Hematopoietic multipotent progenitor cell (in vitro differentiated cells): ENCODE measurements at regions not wholly inside any gene's neighbourhood (a gene's known extent, or its start where the extent isn't known, plus 50 kb on each side); places are given as distances from the start of the nearest gene placed in this dataset.

Experiments
- DNase-seq, 3 donors: peaks; one replicate each; pipeline ENCODE4 v3.0.0-alpha.2; 2011 to 2015; ENCODE audit warnings: low read depth in 2 of 3, low spot score in 2 of 3

DNA sequence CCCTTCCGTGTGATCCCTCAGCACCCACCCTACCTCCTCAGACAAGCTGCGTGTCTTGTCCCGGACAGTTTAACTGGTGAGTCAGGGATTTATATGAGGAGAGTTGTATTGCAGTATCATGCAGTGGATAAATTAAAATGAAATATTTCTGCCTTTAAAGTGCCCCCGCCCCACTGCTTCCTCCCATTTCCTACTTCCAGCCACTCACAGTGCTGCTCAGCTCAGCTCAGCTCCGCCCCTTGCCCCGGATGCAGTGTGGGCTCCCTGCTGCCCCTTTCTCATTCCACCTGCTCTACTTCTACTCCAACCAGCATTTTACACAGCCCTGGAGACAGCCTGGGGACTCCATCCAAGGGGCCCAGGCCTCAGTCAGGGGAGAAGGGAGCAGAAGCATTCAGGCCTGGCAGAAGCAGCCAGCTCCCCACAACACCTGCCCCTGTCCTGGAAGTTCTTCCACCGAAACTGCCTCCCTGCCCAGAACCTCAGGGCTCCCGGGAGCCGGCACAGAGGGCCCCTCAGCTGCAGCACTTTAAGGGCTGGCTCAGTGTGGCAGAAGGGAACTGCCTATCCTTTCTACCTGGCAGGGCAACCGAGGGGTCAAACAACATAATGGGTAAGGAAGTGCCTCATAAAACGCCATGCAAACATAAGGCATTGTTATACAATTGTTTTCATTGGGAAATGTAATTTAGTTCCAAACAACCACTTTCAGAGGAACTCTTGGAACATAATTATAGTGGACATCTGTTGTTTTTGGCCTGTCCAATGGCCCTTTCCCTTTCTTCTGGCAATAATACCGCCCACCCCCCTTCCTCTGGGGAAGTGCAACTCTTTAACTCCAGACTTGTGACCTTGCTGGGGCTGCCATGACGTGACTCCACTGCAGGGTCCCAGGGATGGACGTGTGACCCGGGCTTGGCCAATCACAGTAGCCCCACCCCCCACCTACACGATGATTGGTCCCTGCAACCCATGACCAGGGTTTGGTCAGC, 102.3 kb downstream of the LIPG start:
- no peak for DNase-seq

- no peak for DNase-seq
Measured at GRCh38 chr18:49662506-49662905, 100.6 kb downstream of the LIPG start.

- no peak for DNase-seq
Measured at GRCh38 chr18:49658823-49659404, 97.1 kb downstream of the LIPG start.

DNA sequence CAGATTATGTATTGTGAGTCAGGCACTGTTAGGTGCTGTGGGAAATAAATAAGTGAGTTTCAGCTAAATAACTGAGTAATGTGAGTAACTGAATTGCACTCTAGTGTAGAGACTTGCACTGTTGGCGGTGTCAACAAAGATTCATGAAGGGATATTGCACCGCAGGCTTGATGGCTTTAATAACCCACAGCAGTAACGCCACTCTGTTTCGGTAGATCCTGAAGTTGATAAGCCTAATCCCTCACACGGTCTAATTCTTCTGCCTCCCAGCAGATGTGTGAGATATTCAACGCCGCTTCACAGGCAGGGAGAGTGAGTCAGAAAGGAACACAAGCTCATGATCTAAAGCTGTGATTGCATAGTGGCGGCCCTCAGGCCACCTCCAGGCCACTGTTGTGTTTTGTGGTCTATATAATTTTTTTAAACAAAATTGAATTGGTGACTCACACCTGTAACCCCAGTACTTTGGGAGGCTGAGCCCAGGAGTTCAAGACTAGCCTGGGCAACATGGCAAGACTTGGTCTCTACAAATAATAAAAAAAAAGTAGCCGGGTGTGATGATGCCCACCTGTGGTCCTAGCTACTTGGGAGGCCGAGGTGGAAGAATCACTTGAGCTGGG, 94.3 kb downstream of the LIPG start:
- no peak for DNase-seq

DNA sequence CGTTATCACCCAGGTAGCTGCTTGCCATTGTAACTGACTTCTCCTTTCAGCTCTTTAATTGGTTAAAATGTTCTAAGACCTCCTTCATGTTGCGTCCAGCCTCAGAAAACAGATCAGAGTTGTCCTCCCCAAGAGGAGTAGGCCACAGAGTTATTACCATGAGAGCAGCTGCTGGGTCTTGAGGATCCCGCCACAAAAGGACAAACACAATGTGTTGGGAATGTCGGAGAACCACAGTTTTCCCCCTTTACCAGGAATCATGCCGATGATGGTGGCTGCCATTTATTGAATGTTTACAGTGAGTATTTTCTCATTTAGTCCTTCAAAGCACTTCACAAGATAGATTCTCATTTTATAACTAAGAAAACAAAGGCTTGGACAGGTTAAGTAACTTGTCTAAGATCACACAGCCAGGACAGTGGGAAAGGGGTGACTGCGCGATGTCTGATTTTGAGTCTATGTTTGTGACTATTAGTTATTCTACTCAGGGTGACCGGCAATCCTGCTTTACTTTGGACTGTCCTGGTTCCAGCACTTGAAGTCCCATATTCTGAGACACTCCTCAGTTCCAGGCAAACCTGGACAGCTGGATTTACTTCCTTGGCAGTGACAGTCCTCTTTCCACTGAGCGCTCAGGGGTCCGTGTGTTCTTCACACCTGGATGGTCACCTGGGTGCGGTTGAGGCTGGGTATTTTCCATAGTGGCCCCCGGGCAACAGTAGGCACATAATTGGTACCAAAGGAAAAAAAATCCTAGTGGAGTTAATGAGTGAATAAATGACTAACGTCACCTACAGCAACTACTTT, 93.6 kb downstream of the LIPG start:
- DNase-seq: no peak

- DNase-seq: no peak
Measured at GRCh38 chr18:49654347-49654746, 92.5 kb downstream of the LIPG start.

- no peak for DNase-seq
Measured at GRCh38 chr18:49652881-49653724, 91.2 kb downstream of the LIPG start.

DNA sequence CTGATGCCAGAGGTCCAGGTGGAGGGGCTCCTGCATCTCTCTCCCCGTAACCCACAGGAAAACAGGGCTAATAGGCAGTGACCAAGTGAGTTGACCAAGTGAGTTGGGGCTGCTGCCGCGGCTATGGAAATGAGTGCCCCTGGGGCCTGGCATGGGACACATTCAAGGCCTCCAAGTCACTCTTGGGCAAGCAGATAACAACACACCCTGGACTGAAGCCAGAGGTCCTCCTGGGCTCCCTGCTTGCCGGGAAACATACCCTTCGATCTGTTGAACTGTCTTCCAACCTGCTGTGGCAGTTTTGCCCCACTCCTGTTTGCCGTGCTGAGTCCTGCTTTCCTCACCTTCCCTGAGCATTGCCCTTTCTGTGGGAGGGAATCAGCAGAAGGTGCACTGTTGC, 89.2 kb downstream of the LIPG start:
- DNase-seq: no peak

- no peak for DNase-seq
Measured at GRCh38 chr18:49650426-49650891, 88.6 kb downstream of the LIPG start.

DNA sequence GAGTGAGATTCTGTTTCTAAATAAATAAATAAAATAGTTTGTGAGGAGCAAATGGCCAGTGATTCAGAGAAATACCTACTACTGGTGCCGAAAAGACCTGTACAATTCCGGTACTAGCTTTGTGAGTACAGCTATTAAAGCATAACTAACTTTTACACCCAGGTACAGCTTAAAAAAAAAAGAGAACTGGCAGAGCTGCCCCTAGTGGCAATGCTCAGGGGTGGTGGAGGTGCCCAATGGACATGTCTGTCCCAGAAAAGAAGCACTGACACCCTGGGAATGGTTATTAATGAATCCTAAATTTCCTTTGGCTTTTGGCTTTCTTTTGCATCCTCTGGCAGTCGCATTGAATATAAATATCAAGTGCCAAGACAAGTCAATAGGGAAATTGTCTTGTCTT, 87.0 kb downstream of the LIPG start:
- DNase-seq: no peak
